Suppressor macrophage (primary cell): ENCODE measurements at regions not wholly inside any gene's neighbourhood (a gene's known extent, or its start where the extent isn't known, plus 50 kb on each side); places are given as distances from the start of the nearest gene placed in this dataset.
"Not testable (repeated sequence)": the region's sequence is repeated elsewhere in the genome, so short reads cannot be mapped to it uniquely, and the experiment has no call there.

ENCODE experiments used
- DNase-seq, 4 experiments: peaks; one replicate each; pipeline ENCODE4 v3.0.0-alpha.2; 2020 to 2022

DNA sequence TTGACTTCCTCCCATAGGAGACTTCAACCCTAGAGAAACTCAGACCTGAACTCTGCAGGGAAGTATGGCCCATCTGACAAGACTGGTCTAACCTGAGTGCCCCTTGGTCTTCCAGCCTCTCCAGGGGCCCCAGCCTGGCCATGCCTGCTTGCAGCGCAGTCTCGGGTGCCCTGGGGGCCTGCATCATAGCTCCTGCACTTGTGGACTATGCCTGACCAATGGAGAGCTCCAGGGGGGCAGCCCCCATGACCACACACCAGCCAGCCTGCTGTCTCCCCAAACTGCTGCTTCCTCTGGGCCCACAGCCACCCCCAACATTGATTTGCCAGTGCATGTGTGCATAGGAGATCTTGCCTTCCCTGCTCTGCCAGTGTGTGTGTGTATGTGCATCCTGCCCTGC, 608.6 kb upstream of the MARCKS start:
- no peak for DNase-seq

DNA sequence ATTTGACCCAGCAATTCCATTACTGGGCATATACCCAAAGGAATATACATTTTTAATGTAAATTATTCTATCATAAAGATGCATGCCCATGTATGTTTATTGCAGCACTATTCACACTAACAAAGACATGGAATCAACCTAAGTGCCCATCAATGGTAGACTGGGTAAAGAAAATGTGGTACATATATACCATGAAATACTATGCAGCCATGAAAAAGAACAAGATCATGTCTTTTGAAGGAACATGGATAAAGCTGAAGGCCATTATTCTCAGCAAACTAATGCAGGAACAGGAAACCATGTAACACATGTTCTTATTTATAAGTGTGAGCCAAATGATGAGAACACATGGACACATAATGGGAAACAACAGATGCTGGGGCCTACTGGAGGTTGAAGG, 603.0 kb upstream of the MARCKS start:
- not testable (repeated sequence) for DNase-seq

DNA sequence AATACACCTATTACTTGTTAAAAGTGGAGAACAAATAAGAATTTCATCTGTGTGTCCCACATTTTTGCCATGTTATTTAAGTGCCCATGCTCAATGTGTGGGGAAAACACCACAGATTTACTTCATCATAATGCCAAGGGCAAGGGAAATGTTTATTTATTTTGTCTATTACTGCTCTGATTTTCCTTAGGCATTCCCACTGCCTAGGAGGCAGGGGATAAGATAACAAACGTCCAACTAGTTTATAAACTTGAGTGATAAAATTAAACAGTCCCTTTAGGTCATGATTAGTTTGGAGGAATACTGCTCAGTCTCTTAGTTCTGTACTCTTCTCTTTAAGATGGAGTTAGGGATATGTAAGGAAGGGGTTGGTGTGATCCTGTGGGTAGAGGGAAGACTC, 598.4 kb upstream of the MARCKS start:
- no peak for DNase-seq

DNA sequence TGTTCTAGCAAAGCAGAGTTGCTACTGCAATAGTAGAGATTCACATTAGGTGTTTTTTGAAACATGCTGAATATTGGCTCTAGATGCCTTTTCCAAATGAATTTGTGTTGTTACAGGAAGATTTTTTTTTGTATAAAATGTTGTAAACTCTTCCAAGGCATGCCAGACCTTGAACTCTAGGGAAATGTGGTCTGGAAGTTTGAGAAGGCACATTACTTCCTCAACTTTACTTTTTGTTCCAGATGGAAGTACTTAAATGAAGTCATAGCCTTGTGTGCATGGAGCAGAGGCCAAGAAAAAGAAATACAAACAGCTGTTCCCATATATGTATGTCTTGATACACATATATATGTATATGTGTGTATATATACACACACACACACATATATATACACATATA, 585.7 kb upstream of the MARCKS start:
- no peak for DNase-seq

DNA sequence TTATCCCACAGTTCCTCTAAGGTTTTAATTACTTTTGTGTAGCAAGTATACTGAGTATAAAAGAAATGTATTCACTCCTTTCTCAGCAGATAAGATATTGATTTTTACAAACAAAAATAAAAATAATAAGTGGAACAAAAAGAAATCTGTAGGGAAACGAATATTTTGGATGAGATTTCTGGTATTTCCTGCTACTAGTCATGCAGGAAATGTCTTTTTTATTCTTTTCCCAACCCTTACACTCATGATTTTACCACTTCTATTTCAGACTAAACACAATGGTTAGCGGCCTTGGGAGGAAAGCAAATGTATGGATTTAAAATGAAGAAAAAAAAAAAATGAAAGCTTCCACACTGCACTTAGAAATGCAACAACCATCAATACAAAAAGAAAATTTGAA, 580.5 kb upstream of the MARCKS start:
- DNase-seq: no peak

DNA sequence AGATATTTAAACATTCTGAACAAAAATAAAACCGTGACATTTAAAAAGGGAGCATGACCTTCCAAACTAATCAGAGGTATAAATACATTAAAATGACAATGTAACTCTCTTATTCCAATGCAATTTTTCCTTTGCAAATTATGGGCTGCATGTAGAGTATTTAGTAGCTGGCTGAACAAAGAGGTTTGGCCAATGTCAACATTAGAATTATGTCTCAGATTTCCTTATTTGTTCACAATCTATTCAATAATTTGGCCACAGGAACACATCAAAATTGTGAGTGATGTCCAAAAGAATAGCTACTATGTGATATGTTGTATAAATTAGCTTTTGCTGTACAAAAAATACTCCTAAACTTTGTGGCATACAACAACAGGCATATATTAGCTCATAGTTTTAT, 580.0 kb upstream of the MARCKS start:
- DNase-seq: no peak

DNA sequence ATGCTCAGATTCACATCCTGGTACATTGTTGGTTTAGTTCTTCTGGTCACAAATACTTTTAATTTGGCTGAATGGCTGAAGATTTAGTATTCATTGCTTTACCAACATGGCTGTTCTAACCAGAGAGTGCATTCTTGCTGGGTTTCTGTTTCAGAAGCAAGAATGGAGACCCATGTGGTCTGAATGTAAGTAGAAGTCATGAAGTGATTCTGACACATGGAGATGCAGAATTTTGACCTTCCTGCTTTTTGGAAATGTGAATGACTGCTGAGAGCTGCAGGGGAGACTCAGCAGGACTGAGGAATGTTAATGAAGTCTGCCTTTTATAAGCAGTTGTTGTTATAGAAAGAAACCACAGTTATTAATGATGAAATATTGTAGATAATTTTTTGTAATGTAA, 576.1 kb upstream of the MARCKS start:
- DNase-seq: no peak

DNA sequence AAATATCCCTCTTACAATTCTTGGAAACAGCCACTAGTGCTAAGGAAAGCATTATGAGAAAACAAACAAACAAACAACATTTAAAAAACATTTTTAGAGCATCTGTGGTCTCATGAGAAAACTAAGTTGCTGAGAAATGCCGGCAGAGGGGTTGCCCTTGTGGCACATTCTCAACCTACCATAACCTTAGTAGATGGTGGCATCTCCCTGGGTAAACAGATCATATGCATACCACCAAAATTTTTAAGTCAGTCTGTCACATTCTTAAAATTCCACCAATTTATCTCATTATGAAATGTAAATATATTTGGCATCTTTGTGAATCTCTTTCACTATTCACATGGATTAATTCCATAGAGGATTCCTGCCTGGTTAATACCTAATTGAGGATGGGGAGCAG, 575.7 kb upstream of the MARCKS start:
- DNase-seq: no peak

DNA sequence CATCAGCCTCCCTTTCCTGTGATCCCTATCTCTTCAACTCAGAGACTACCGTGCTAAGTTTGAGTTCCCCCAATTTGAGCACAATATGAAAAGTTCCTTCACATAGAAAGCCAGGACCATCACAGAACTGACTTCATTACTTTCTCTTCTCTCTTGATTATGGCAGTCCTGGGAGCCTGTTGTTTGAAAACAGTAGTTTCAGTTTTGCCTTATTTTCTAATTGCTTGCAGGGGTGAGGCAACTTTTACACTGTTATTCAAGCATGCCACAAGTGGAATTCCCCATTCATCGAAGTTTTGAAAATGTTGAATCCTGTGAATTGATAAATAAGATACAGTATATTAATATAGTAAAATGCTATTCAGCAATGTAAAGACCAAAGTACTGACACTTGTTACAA, 569.7 kb upstream of the MARCKS start:
- no peak for DNase-seq

DNA sequence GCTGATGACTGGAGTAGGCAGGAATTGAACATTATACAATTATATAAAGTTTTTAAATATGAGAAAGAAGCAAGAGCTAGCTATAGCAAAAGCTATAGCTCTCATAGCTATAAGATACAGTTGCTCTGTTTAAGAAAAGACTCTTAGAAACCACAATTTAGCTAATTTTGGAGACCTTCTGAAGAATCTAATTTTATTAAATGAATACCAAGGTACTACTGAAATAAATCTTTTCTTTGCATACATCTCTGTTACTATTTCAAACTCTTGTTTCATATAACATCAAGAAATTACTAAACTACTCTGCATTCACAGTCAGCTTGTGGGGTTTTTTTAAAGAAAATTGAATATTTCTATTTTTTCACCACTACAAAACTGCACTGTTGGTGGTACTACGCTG, 568.7 kb upstream of the MARCKS start:
- no peak for DNase-seq

DNA sequence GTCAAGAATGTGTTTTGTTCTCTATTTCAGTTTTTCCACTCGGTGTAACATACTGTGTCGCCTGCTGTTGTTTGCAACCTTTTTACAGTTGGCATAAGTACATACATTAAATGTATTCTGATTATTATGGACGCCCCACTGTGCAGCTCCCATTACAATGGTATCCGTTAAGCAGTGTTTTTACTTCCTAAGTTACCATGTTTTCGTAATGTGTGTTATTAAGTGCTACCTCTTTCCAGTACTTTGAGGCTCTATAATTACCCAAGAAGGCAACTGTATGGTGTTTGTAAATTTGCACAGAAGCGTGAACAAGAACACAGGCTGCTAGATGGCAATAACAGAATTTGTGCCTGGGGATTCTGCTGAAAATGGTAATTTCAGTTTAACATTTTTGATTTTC, 568.0 kb upstream of the MARCKS start:
- DNase-seq: no peak

DNA sequence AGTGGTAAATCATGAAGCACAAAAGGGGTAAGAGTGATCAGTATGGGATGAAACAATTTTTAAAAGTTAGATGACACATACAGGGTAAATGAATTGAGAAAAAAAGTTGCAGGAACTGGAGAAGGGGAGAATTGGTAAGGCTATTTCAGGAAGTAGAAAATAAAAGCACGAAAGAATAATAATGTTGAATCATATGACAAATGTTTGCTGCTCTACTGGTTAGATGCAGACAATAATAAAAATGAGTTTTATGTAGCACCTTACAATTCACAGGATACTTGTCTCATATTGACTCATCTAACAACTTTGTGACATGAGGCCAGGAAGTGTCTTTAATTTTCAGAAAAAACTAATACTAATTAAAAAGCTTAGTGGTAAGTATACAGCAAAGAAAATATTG, 566.5 kb upstream of the MARCKS start:
- DNase-seq: no peak

DNA sequence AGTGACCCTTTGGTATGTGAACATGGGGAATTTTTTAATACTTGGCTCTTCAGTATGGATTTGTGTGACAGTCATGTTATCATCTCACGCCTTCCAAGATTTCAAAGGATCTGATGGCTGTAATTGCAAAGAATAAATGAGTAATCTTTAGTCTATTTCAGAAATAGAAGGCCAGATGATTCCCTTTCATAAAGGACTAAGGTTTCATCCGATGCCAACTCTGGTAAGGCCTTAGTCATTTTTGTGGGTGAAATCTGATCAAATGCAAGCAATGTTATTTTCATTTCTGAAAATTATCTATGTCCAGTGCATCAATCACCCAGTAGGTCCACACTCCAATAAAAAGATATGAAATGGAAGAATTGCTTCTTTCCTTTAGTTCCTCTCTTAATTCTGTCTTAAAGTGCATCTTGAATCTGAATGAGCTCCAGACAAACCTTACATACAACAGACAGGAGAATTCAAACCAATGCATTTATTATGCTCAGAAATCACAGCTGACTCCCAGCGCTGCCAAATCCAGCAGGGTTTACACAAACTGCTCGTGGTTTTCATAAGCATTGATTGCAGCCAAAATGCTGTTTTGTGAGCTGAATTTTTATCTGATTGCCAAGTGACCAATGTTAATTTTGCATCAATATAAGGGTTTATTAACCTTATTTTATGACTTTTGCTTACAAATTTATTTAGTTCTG, 565.2 kb upstream of the MARCKS start:
- no peak for DNase-seq

DNA sequence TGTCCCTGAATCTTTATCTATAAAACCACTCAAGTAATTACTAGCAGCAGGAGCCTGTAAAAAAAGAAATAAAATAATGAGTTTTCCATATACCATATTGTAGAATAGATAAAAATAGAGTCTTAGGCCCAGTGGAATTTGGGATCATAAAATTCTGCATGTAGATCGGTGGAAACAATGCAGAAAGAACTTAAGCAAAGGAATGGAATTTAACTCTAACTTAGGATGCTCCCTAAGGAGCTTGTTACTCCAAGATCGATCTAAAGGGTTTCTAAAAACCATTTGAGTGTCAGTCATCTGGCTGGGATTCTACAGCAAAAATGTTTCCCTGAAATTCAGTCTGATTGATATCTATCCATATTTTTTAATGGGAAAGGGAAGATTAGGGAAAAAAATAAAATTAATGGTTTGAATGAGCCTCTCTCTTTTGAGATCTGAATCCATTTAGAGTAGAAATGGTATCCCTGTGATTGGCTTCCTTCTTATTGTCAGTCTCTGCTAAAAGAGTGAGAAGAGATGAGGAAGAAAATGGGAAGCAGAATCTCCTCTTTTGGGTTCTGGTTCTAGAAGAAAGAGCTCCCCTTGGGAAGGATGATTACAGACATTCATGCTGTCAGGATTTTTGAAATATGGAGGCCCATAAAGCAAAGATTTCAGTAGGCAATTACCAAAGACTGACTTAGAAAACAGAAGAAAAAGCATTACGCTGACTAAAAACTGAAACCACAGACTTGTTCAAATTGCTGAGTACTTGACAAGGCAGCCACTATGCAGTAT, 564.3 kb upstream of the MARCKS start:
- no peak for DNase-seq

DNA sequence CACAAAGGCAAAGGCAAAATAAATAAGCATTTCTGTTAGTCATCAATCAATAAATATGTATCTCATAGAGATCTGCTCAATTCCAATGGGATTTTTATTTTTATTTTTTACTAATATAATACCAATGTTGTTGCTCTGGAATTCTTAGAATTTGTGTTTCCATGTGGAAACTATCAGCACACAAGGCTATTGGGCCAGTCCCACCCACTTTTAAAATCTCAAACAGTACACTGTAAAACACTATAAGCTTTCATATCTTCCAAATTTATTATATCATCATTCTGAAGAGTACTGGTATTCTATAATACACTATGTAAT, 563.8 kb upstream of the MARCKS start:
- no peak for DNase-seq

DNA sequence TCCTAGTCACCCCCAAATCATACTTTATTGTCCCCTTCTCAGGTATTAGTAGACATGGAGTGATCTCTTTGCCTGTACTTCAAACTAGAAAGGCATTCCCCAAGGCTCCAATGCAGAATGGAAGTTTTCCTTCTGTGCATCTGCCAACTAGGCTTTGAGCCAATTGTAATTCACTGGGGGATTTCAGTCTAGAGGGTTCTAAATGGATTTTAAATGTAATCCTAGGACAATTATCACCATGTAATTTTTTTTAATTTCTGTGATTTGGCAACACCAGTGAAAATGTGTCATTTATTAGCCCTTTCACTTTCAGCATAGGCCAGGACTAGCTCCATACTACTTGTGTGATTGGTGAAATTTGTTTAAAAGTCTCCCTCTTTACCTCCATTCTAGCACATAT, 557.6 kb upstream of the MARCKS start:
- no peak for DNase-seq

DNA sequence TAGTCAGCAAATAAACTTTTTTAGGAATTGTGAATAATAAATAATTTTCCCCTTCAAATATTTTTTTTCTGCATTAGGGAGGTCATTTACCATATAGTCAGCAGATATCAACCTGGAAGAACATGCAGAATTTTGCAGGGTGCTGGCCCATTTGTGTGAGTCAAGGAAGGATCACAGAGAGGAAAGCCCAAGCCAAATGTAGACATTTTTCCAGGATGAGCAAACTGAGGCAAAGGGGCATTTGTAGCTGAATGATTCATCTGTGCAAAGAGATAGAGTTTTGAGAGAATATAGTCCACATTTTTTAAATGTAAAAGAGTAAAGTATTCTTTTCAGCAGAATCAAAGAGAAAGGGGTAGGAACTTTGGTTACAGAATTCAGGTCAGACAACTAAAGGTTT, 555.5 kb upstream of the MARCKS start:
- no peak for DNase-seq

DNA sequence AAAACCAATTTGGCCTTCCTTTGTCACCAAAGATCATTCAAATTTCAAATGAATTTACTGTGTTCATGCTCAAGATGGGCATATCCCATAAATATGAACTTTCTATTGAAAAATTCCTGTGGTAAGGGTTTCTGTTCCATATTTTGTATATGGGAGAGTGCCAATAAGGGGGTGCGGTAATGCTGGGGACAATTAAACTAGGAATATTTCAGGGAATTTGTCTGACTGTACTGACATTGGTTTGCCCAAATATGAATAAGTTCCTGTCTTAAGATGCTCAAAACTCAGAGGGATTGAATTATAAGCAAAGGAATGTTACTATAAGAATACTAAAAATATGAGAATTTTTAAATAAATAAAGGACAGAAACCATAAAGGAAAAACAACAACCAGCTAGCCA, 553.0 kb upstream of the MARCKS start:
- no peak for DNase-seq

DNA sequence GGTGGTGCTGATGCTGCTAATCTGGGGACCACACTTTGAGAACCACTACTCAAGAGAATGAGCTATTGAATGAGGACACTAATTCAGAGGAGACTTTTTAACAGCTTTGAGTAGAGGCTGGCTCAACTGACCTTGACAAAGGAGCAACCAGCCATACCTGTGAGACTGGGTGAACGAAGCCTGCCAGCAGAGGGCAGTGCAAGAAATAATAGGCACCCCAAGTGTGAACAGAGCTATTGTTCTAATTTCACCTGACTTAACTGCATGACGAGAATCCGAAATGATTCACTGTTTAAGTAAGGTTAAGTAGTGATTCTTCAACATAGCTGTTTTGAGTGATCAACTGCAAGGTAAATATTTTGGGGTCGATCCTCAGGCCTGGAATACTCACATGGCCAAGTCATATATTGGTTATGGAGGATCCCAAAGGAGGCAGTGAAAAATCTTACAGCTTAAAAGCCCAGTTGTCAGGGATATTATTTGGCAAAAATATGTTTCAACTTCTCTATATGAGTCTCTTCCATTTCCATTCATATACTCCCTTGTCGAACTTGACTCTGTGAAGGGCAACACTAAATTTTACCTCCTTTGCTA, 550.5 kb upstream of the MARCKS start:
- DNase-seq: peak in 3 of 4 experiments; percentile 69 to 81 (median 71)

DNA sequence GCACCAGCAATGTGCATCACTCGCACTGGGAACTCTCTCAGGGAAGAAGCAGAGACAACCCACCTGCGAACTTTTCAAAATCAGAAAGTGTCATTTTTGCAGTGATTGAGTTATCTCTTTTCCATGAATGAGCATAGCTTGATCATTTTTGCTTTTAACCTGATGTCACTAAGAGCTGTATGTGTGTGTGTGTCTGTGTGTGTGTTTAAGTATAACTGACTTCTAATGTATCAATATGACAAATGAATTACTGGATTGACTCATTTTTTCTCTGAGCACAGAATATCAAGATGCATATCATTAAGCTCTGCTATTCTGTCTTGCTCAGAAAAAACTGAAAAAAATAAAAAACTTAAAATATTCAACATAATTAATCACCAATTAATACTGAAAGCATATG, 548.9 kb upstream of the MARCKS start:
- no peak for DNase-seq

DNA sequence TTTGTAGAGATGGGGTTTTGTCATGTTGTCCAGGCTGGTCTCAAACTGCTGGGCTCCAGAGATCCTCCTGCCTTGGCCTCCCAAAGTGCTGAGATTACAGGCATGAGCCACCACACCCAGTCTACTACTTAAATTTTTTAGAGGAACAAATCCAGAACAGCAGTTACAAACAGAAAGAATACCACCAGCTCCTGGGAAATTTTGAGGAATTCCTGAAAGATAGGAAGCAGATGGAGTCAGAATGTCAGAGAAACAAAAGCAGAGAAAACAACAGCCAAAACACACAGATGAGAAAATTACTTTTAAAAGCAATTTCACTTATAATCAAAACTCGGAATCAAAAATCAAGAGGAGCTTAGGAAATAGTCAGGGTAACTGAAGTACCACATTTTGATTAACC, 543.3 kb upstream of the MARCKS start:
- no peak for DNase-seq

DNA sequence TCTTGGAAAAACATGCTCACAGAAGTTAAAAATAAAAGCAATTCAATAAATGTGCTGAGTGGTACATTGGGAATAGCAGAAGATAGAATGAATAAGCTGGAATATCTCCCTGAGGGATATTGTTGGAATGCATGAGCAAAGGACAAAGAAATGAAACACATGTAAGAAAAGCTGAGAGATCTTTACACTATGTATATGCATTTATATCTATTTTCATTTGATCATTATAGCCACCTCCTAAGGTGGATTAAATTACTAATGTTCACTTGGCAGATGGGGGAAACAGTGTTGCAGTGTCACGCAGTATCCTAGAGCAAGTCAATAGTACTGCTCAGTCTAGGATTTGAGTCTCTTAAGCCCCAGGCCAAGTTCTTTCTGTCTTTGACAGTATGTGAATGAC, 542.0 kb upstream of the MARCKS start:
- DNase-seq: no peak

DNA sequence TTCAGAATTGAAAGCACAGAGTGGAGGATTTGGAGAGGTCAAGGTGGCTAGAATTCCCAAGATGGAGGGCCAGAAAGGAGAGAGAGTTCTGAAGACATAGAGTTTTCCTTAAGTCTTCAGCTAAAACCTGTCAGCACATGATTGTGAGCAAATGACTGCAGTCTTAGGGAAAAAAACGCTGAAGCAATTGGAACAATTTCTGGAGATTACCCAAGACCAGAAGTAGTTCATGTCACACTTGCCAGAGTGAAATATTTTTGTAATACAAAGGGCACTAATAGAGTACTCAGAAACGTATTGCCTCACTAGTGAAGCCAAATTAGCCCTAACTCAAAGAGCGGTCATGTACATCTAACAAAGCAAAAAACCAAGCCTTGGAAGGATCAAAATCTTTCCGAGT, 541.3 kb upstream of the MARCKS start:
- DNase-seq: peak in 1 of 4 experiments; percentile 3

DNA sequence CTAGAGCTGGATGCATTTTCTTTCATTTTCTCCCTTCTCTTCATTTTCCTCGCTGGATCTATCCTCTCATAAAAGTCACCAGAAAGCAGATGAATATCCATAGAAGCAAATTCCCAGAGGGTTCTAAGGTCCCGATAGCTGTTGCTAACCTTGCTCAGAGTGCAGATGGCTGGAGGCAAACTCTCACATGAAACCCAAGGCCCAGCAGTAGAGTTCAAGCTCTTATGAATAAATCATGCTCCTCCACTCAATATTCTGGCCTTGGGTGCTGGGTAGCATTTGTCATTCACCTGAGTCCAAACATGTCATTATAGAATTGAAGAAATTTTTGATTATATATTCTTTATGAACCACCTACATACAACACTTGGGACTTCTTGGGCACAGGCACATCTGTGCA, 539.7 kb upstream of the MARCKS start:
- no peak for DNase-seq
